ENCODE measurements at regions not wholly inside any gene's neighbourhood (a gene's known extent, or its start where the extent isn't known, plus 50 kb on each side); places are given as distances from the start of the nearest gene placed in this dataset.

GRCh38 chr14:73796415-73796814 is 55.2 kb upstream of the PTGR2 start:
- WGBS (ENCODE audit: insufficient coverage), result 100% methylated on average over 2 of the region's 2 CpGs

GRCh38 chr14:73795974-73796373 is 55.7 kb upstream of the PTGR2 start:
- Mint-ChIP-seq H3K36me3 (no peaks in the 10 kb centered on the region), H3K9me3 (no peaks in the 10 kb centered on the region), H3K4me3 (no peak overlapping the region), H3K27ac (no peak overlapping the region), H3K27me3 (ENCODE audit: low read depth in 2 of 2) (peaks cover 0 to 3% of the 10 kb centered on the region in 2 donors), H3K4me1 (no peaks in the 10 kb centered on the region)
- H3K4me1 ChIP-seq (ENCODE audit: control insufficient read depth, insufficient read depth, low read length), result no peaks in the 10 kb centered on the region
- intact Hi-C loops (cut with micrococcal nuclease), result no loop called here
- ATAC-seq, result no peak
- no peak overlapping the region for H3K4me3 ChIP-seq (ENCODE audit: low read length)
- WGBS (ENCODE audit: insufficient coverage), result 100% methylated on average over 1 of the region's 1 CpG
- H3K36me3 ChIP-seq (ENCODE audit: control insufficient read depth, insufficient read depth, low read length), result no peaks in the 10 kb centered on the region
- no peak for TF ChIP-seq CTCF (IDR thresholded peaks at IDR 0.05)
- no peaks in the 10 kb centered on the region for H3K9me3 ChIP-seq (ENCODE audit: control insufficient read depth, insufficient read depth, low read length)
- DNase-seq, result no peak
- H3K27me3 ChIP-seq (ENCODE audit: control insufficient read depth, insufficient read depth, low read length), result no peaks in the 10 kb centered on the region
- H3K27ac ChIP-seq (ENCODE audit: low read length), result no peak overlapping the region

More at GRCh38 chr14:73796415-73796814, 55.2 kb upstream of the PTGR2 start:
- Mint-ChIP-seq H3K4me3 (no peak overlapping the region), H3K27me3 (ENCODE audit: low read depth in 2 of 2) (peaks cover 0 to 3% of the 10 kb centered on the region in 2 donors), H3K36me3 (no peaks in the 10 kb centered on the region), H3K9me3 (no peaks in the 10 kb centered on the region), H3K27ac (no peak overlapping the region), H3K4me1 (no peaks in the 10 kb centered on the region)
- Histone ChIP-seq H3K36me3 (ENCODE audit: control insufficient read depth, insufficient read depth, low read length) (no peaks in the 10 kb centered on the region), H3K4me1 (ENCODE audit: control insufficient read depth, insufficient read depth, low read length) (no peaks in the 10 kb centered on the region), H3K4me3 (ENCODE audit: low read length) (no peak overlapping the region), H3K9me3 (ENCODE audit: control insufficient read depth, insufficient read depth, low read length) (no peaks in the 10 kb centered on the region), H3K27ac (ENCODE audit: low read length) (no peak overlapping the region), H3K27me3 (ENCODE audit: control insufficient read depth, insufficient read depth, low read length) (no peaks in the 10 kb centered on the region)
- ATAC-seq (no peak), DNase-seq (no peak)
- no peak for TF ChIP-seq CTCF (IDR thresholded peaks at IDR 0.05)
- intact Hi-C loops (cut with micrococcal nuclease), result no loop called here

DNA sequence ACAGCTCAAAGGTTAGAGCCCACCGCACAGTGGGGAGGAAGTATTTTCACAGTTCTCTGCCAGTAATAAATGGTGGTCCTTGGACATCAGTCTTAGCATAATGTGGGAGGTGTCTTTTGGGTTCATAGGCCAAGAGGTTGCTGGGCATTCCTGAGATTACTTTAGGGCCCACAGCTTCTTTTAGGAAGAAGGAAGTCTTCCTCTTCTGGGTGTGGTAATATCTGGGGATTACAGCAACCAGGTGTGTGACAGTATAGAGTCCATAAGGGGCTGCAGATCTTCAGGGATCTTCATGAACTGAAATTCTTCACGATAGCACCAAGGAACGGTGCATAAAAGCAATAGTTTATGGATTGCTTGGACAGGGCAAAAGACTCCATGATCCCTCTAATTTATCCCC is 56.2 kb upstream of the PTGR2 start:
- H3K36me3 ChIP-seq (ENCODE audit: control insufficient read depth, insufficient read depth, low read length), result no peaks in the 10 kb centered on the region
- Mint-ChIP-seq H3K9me3 (no peaks in the 10 kb centered on the region), H3K4me1 (no peaks in the 10 kb centered on the region), H3K27ac (no peak overlapping the region), H3K36me3 (no peaks in the 10 kb centered on the region), H3K27me3 (ENCODE audit: low read depth in 2 of 2) (no peaks in the 10 kb centered on the region), H3K4me3 (no peak overlapping the region)
- no peak overlapping the region for H3K27ac ChIP-seq (ENCODE audit: low read length)
- intact Hi-C loops (cut with micrococcal nuclease), result no loop called here
- H3K27me3 ChIP-seq (ENCODE audit: control insufficient read depth, insufficient read depth, low read length), result no peaks in the 10 kb centered on the region
- H3K4me3 ChIP-seq (ENCODE audit: low read length), result no peak overlapping the region
- no peak for TF ChIP-seq CTCF (IDR thresholded peaks at IDR 0.05)
- no peak for DNase-seq
- ATAC-seq, result no peak
- no peaks in the 10 kb centered on the region for H3K4me1 ChIP-seq (ENCODE audit: control insufficient read depth, insufficient read depth, low read length)
- H3K9me3 ChIP-seq (ENCODE audit: control insufficient read depth, insufficient read depth, low read length), result no peaks in the 10 kb centered on the region
- WGBS (ENCODE audit: insufficient coverage), result 96% methylated on average over 3 of the region's 3 CpGs

- Mint-ChIP-seq H3K4me1 (peaks cover 2 to 4% of the 10 kb centered on the region in 2 donors), H3K36me3 (no peaks in the 10 kb centered on the region), H3K27ac (no peak overlapping the region), H3K9me3 (no peaks in the 10 kb centered on the region), H3K27me3 (ENCODE audit: low read depth in 2 of 2) (no peaks in the 10 kb centered on the region), H3K4me3 (no peak overlapping the region)
- Histone ChIP-seq H3K27ac (ENCODE audit: low read length) (no peak overlapping the region), H3K9me3 (ENCODE audit: control insufficient read depth, insufficient read depth, low read length) (no peaks in the 10 kb centered on the region), H3K4me3 (ENCODE audit: low read length) (no peak overlapping the region), H3K27me3 (ENCODE audit: control insufficient read depth, insufficient read depth, low read length) (no peaks in the 10 kb centered on the region), H3K4me1 (ENCODE audit: control insufficient read depth, insufficient read depth, low read length) (no peaks in the 10 kb centered on the region), H3K36me3 (ENCODE audit: control insufficient read depth, insufficient read depth, low read length) (no peaks in the 10 kb centered on the region)
- intact Hi-C loops (cut with micrococcal nuclease), result no loop called here
- WGBS (ENCODE audit: insufficient coverage), result 82% methylated on average over 1 of the region's 1 CpG
- DNase-seq (no peak), ATAC-seq (no peak)
- TF ChIP-seq CTCF (IDR thresholded peaks at IDR 0.05), result no peak
These were observed 57.5 kb upstream of the PTGR2 start for GRCh38 chr14:73794146-73794545.
